IPS-15b (cell line): ENCODE measurements at regions not wholly inside any gene's neighbourhood (a gene's known extent, or its start where the extent isn't known, plus 50 kb on each side); places are given as distances from the start of the nearest gene placed in this dataset.
"Not testable (repeated sequence)": the region's sequence is repeated elsewhere in the genome, so short reads cannot be mapped to it uniquely, and the experiment has no call there.

Experiments
- H3K27me3 ChIP-seq: one replicate; pipeline ENCODE4 v1.6.1; 2013; ENCODE audit warnings: low read length; ENCODE audit not compliant: control insufficient read depth, insufficient read depth
- H3K36me3 ChIP-seq: one replicate; pipeline ENCODE4 v1.6.1; 2013; ENCODE audit warnings: low read length; ENCODE audit not compliant: control insufficient read depth, insufficient read depth
- H3K4me1 ChIP-seq: one replicate; pipeline ENCODE4 v1.6.1; 2013; ENCODE audit warnings: mild to moderate bottlenecking, low read length; ENCODE audit not compliant: control insufficient read depth, insufficient read depth
- H3K4me3 ChIP-seq: one replicate; pipeline ENCODE4 v1.5.1; 2013; ENCODE audit warnings: low read depth, low read length
- H3K9ac ChIP-seq: one replicate; pipeline ENCODE4 v1.6.1; 2013; ENCODE audit warnings: low read depth, mild to moderate bottlenecking, low read length
- H3K9me3 ChIP-seq: one replicate; pipeline ENCODE4 v1.6.1; 2013; ENCODE audit warnings: mild to moderate bottlenecking, low read length; ENCODE audit not compliant: control insufficient read depth, insufficient read depth

- Histone ChIP-seq H3K27me3 (no peaks in the 10 kb centered on the region), H3K9me3 (no peaks in the 10 kb centered on the region)
These were observed 410.5 kb upstream of the MAN1A1 start for GRCh38 chr6:119760046-119760445.

GRCh38 chr6:119758385-119758784, 408.8 kb upstream of the MAN1A1 start:
- no peaks in the 10 kb centered on the region for H3K36me3 ChIP-seq
- H3K9ac ChIP-seq: no peak overlapping the region
- no peaks in the 10 kb centered on the region for H3K27me3 ChIP-seq
- no peaks in the 10 kb centered on the region for H3K9me3 ChIP-seq
- H3K4me3 ChIP-seq: no peak overlapping the region
- H3K4me1 ChIP-seq: no peaks in the 10 kb centered on the region

More at GRCh38 chr6:119760046-119760445, 410.5 kb upstream of the MAN1A1 start:
- no peak overlapping the region for H3K4me3 ChIP-seq
- peaks cover 1% of the 10 kb centered on the region for H3K4me1 ChIP-seq
- H3K36me3 ChIP-seq: no peaks in the 10 kb centered on the region
- no peak overlapping the region for H3K9ac ChIP-seq

- H3K9ac ChIP-seq: no peak overlapping the region
These were observed 407.9 kb upstream of the MAN1A1 start for GRCh38 chr6:119757467-119757866.

GRCh38 chr6:119749335-119749734, 399.8 kb upstream of the MAN1A1 start:
- Histone ChIP-seq H3K27me3 (no peaks in the 10 kb centered on the region), H3K9ac (no peak overlapping the region), H3K4me3 (no peak overlapping the region), H3K9me3 (no peaks in the 10 kb centered on the region), H3K4me1 (no peaks in the 10 kb centered on the region), H3K36me3 (no peaks in the 10 kb centered on the region)

More at GRCh38 chr6:119757467-119757866, 407.9 kb upstream of the MAN1A1 start:
- H3K36me3 ChIP-seq: no peaks in the 10 kb centered on the region
- H3K9me3 ChIP-seq: no peaks in the 10 kb centered on the region
- no peaks in the 10 kb centered on the region for H3K27me3 ChIP-seq
- H3K4me1 ChIP-seq: no peaks in the 10 kb centered on the region
- no peak overlapping the region for H3K4me3 ChIP-seq

GRCh38 chr6:119748535-119748934, 399.0 kb upstream of the MAN1A1 start:
- not testable (repeated sequence) for H3K4me1 ChIP-seq, H3K4me3 ChIP-seq, H3K27me3 ChIP-seq, H3K9ac ChIP-seq, H3K9me3 ChIP-seq, H3K36me3 ChIP-seq

GRCh38 chr6:119742188-119742803, 392.7 kb upstream of the MAN1A1 start:
- Histone ChIP-seq H3K4me3 (no peak overlapping the region), H3K4me1 (no peaks in the 10 kb centered on the region)

GRCh38 chr6:119739769-119740168, 390.2 kb upstream of the MAN1A1 start:
- Histone ChIP-seq H3K4me3 (no peak overlapping the region), H3K36me3 (no peaks in the 10 kb centered on the region), H3K9ac (no peak overlapping the region), H3K9me3 (no peaks in the 10 kb centered on the region), H3K27me3 (no peaks in the 10 kb centered on the region), H3K4me1 (no peaks in the 10 kb centered on the region)

More at GRCh38 chr6:119742188-119742803, 392.7 kb upstream of the MAN1A1 start:
- Histone ChIP-seq H3K9me3 (no peaks in the 10 kb centered on the region), H3K36me3 (no peaks in the 10 kb centered on the region), H3K9ac (no peak overlapping the region), H3K27me3 (no peaks in the 10 kb centered on the region)

GRCh38 chr6:119738425-119738824, 388.9 kb upstream of the MAN1A1 start:
- H3K9ac ChIP-seq: no peak overlapping the region
- no peaks in the 10 kb centered on the region for H3K27me3 ChIP-seq
- H3K36me3 ChIP-seq: no peaks in the 10 kb centered on the region

GRCh38 chr6:119736296-119737021, 386.9 kb upstream of the MAN1A1 start:
- Histone ChIP-seq H3K9me3 (no peaks in the 10 kb centered on the region), H3K27me3 (no peaks in the 10 kb centered on the region), H3K9ac (no peak overlapping the region)

More at GRCh38 chr6:119738425-119738824, 388.9 kb upstream of the MAN1A1 start:
- Histone ChIP-seq H3K4me3 (no peak overlapping the region), H3K9me3 (no peaks in the 10 kb centered on the region), H3K4me1 (no peaks in the 10 kb centered on the region)

GRCh38 chr6:119735530-119735929, 386.0 kb upstream of the MAN1A1 start:
- H3K36me3 ChIP-seq: no peaks in the 10 kb centered on the region
- no peak overlapping the region for H3K4me3 ChIP-seq
- no peak overlapping the region for H3K9ac ChIP-seq
- no peaks in the 10 kb centered on the region for H3K27me3 ChIP-seq
- no peaks in the 10 kb centered on the region for H3K4me1 ChIP-seq
- H3K9me3 ChIP-seq: no peaks in the 10 kb centered on the region

More at GRCh38 chr6:119736296-119737021, 386.9 kb upstream of the MAN1A1 start:
- Histone ChIP-seq H3K36me3 (no peaks in the 10 kb centered on the region), H3K4me1 (no peaks in the 10 kb centered on the region), H3K4me3 (no peak overlapping the region)

GRCh38 chr6:119734227-119734626, 384.7 kb upstream of the MAN1A1 start:
- H3K4me1 ChIP-seq: no peaks in the 10 kb centered on the region
- H3K9me3 ChIP-seq: no peaks in the 10 kb centered on the region
- no peaks in the 10 kb centered on the region for H3K36me3 ChIP-seq
- no peaks in the 10 kb centered on the region for H3K27me3 ChIP-seq
- no peak overlapping the region for H3K4me3 ChIP-seq
- H3K9ac ChIP-seq: no peak overlapping the region

- H3K4me1 ChIP-seq: peaks cover 8% of the 10 kb centered on the region
- H3K9ac ChIP-seq: no peak overlapping the region
- H3K36me3 ChIP-seq: no peaks in the 10 kb centered on the region
- H3K9me3 ChIP-seq: no peaks in the 10 kb centered on the region
- H3K4me3 ChIP-seq: no peak overlapping the region
- no peaks in the 10 kb centered on the region for H3K27me3 ChIP-seq
These were observed 379.4 kb upstream of the MAN1A1 start for GRCh38 chr6:119728935-119729334.
